ENCODE measurements at regions not wholly inside any gene's neighbourhood (a gene's known extent, or its start where the extent isn't known, plus 50 kb on each side); places are given as distances from the start of the nearest gene placed in this dataset.

GRCh38 chrX:147738265-147738664, 173.5 kb upstream of the FMR1 start:
- TF ChIP-seq CTCF (IDR thresholded peaks at IDR 0.05 in 2 of 3, conservative IDR thresholded peaks at IDR 0.05 in 1 of 3; ENCODE audit: borderline replicate concordance in 1 of 3, insufficient read depth in 1 of 3, low read depth in 2 of 3, low read length in 2 of 3) = no peak
- no peak for TF ChIP-seq ELF1 (IDR thresholded peaks at IDR 0.05; ENCODE audit: borderline replicate concordance, low read depth)
- TF ChIP-seq POLR2A (IDR thresholded peaks at IDR 0.05; ENCODE audit: borderline replicate concordance, extremely low read depth, insufficient read depth, insufficient read length) = no peak
- TF ChIP-seq JUND (IDR thresholded peaks at IDR 0.05) = no peak
- TF ChIP-seq POLR2AphosphoS5 (IDR thresholded peaks at IDR 0.05; ENCODE audit: low read depth, low read length) = no peak
- no peak for TF ChIP-seq EZH2 (IDR thresholded peaks at IDR 0.05)
- no peak for TF ChIP-seq EZH2phosphoT487 (IDR thresholded peaks at IDR 0.05; ENCODE audit: borderline replicate concordance)
- no peak for TF ChIP-seq SRF (IDR thresholded peaks at IDR 0.05; ENCODE audit: low read depth)
